ENCODE measurements at regions not wholly inside any gene's neighbourhood (a gene's known extent, or its start where the extent isn't known, plus 50 kb on each side); places are given as distances from the start of the nearest gene placed in this dataset.

DNA sequence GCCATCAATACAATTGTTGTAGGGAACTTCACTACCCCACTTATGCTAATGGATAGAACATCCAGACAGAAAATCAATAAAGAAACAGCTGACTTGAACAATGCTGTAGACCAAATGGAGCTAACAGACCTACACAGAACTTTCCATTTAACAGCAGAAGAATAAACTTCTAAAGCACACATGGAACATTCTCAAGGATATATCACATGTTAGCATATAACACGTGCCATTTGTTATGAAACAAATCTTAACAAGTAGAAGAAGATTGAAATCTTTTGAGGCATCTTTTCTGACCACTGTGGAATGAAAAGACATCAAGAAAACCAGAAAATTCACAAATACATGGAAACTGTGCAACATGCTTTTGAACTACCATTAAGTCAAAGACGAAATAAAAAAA is 62.5 kb upstream of the RNU6-8 start:
- no peak overlapping the region for H3K4me3 ChIP-seq (ENCODE audit: low read length)
- no peak for DNase-seq (ENCODE audit: low read depth)
- TF ChIP-seq, protein P1, sequence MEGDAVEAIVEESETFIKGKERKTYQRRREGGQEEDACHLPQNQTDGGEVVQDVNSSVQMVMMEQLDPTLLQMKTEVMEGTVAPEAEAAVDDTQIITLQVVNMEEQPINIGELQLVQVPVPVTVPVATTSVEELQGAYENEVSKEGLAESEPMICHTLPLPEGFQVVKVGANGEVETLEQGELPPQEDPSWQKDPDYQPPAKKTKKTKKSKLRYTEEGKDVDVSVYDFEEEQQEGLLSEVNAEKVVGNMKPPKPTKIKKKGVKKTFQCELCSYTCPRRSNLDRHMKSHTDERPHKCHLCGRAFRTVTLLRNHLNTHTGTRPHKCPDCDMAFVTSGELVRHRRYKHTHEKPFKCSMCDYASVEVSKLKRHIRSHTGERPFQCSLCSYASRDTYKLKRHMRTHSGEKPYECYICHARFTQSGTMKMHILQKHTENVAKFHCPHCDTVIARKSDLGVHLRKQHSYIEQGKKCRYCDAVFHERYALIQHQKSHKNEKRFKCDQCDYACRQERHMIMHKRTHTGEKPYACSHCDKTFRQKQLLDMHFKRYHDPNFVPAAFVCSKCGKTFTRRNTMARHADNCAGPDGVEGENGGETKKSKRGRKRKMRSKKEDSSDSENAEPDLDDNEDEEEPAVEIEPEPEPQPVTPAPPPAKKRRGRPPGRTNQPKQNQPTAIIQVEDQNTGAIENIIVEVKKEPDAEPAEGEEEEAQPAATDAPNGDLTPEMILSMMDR (conservative IDR thresholded peaks at IDR 0.05; ENCODE audit: low read depth, low read length), result no peak

DNA sequence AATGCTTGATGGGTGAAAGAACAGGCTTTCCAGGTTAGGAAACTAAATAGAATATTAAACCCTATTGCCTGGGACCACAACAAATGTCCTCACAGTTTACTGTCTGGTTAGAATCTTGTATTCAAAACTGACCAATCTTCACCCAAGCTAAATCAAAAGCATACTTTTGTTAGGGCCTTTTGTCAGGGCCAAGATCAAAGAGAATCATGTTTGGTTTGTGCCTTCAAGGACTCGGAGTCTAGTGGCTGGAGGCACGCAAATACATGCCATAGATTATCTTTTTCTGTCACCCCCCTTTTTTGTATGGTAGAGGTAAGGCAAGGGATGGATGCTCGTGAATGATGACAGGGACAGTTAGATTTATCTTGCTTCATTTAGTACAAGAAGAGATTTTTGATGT is 51.1 kb upstream of the AKAP6 start:
- DNase-seq (ENCODE audit: low read depth), result no peak
- TF ChIP-seq, protein P1 (conservative IDR thresholded peaks at IDR 0.05; ENCODE audit: low read depth, low read length), result no peak
- no peak overlapping the region for H3K4me3 ChIP-seq (ENCODE audit: low read length)

Measured in retinal pigment epithelial cell (primary cell).